ENCODE measurements at regions not wholly inside any gene's neighbourhood (a gene's known extent, or its start where the extent isn't known, plus 50 kb on each side); places are given as distances from the start of the nearest gene placed in this dataset.
"Not testable (repeated sequence)": the region's sequence is repeated elsewhere in the genome, so short reads cannot be mapped to it uniquely, and the experiment has no call there.

GRCh38 chr17:72189768-72190593, 69.2 kb downstream of the SOX9 start:
- no peaks in the 10 kb centered on the region for H3K9me3 ChIP-seq (ENCODE audit: control insufficient read depth, insufficient read depth, low read length)
- no CpG with 5 or more reads among the region's 5 CpGs for WGBS (ENCODE audit: insufficient coverage, insufficient read length)
- no peaks in the 10 kb centered on the region for H3K36me3 ChIP-seq (ENCODE audit: control insufficient read depth, insufficient read depth, low read length)
- no peak for DNase-seq (ENCODE audit: low read depth, low spot score)
- no peak overlapping the region for H3K27ac ChIP-seq (ENCODE audit: low read length)
- no peaks in the 10 kb centered on the region; the same call in 1 of the 2 replicates for H3K4me1 ChIP-seq (ENCODE audit: control insufficient read depth, insufficient read depth, low read length)
- H3K27me3 ChIP-seq (ENCODE audit: control insufficient read depth, insufficient read depth, low read length) = no peaks in the 10 kb centered on the region
- H3K4me3 ChIP-seq (ENCODE audit: low read length) = no peak overlapping the region

DNA sequence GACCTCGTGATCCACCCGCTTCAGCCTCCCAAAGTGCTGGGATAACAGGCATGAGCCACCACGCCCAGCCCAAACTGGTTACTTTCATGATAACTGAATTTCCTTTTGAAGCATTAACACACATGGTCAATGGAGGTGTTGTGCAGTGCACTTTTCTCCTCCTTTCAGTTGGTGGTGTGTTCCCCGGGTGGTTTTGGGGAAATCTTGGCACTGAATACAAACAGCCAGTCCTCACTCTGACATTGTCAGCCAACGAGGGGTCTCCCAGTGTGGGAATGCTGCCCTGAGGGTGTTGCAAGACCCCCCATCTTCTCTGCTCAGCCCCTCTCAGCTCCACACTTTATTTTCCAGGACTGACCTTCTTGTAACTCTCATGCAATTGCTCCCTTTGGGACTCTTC, 70.5 kb downstream of the SOX9 start:
- no peak for DNase-seq (ENCODE audit: low read depth, low spot score)
- Histone ChIP-seq H3K27me3 (ENCODE audit: control insufficient read depth, insufficient read depth, low read length) (no peaks in the 10 kb centered on the region), H3K9me3 (ENCODE audit: control insufficient read depth, insufficient read depth, low read length) (no peaks in the 10 kb centered on the region), H3K36me3 (ENCODE audit: control insufficient read depth, insufficient read depth, low read length) (no peaks in the 10 kb centered on the region), H3K4me3 (ENCODE audit: low read length) (no peak overlapping the region), H3K4me1 (ENCODE audit: control insufficient read depth, insufficient read depth, low read length) (no peaks in the 10 kb centered on the region; the same call in 1 of the 2 replicates), H3K27ac (ENCODE audit: low read length) (no peak overlapping the region)
- WGBS (ENCODE audit: insufficient coverage, insufficient read length) = no CpG with 5 or more reads among the region's 5 CpGs

GRCh38 chr17:72191921-72192799, 71.3 kb downstream of the SOX9 start:
- Histone ChIP-seq H3K27ac (ENCODE audit: low read length) (no peak overlapping the region), H3K4me1 (ENCODE audit: control insufficient read depth, insufficient read depth, low read length) (no peaks in the 10 kb centered on the region; the same call in 1 of the 2 replicates), H3K4me3 (ENCODE audit: low read length) (no peak overlapping the region), H3K36me3 (ENCODE audit: control insufficient read depth, insufficient read depth, low read length) (no peaks in the 10 kb centered on the region), H3K9me3 (ENCODE audit: control insufficient read depth, insufficient read depth, low read length) (no peaks in the 10 kb centered on the region), H3K27me3 (ENCODE audit: control insufficient read depth, insufficient read depth, low read length) (no peaks in the 10 kb centered on the region)
- no CpG with 5 or more reads among the region's 11 CpGs for WGBS (ENCODE audit: insufficient coverage, insufficient read length)
- no peak for DNase-seq (ENCODE audit: low read depth, low spot score)

DNA sequence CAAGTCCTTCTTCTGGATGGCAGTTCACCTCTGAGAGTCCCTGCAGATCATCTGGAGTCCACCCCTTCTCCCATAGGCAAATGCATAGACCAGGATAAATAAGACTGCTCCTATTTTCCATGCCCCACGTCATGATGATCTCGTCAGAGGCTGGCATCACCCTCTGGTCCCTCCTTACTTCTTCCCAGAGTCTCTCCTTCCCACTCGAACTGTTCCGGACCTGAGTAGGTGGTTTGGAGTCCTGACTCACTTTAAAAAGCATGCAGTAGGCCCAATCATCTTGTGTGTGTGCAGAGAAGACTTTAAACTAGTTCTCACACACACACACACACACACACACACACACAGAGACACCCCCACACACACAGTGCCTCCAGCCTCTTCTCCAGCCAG, 72.0 kb downstream of the SOX9 start:
- no peaks in the 10 kb centered on the region for H3K27me3 ChIP-seq (ENCODE audit: control insufficient read depth, insufficient read depth, low read length)
- WGBS (ENCODE audit: insufficient coverage, insufficient read length) = no CpG with 5 or more reads among the region's 4 CpGs
- DNase-seq (ENCODE audit: low read depth, low spot score) = no peak
- no peaks in the 10 kb centered on the region for H3K9me3 ChIP-seq (ENCODE audit: control insufficient read depth, insufficient read depth, low read length)
- no peak overlapping the region for H3K4me3 ChIP-seq (ENCODE audit: low read length)
- H3K4me1 ChIP-seq (ENCODE audit: control insufficient read depth, insufficient read depth, low read length) = no peaks in the 10 kb centered on the region; the same call in 1 of the 2 replicates
- H3K27ac ChIP-seq (ENCODE audit: low read length) = no peak overlapping the region
- no peaks in the 10 kb centered on the region for H3K36me3 ChIP-seq (ENCODE audit: control insufficient read depth, insufficient read depth, low read length)

DNA sequence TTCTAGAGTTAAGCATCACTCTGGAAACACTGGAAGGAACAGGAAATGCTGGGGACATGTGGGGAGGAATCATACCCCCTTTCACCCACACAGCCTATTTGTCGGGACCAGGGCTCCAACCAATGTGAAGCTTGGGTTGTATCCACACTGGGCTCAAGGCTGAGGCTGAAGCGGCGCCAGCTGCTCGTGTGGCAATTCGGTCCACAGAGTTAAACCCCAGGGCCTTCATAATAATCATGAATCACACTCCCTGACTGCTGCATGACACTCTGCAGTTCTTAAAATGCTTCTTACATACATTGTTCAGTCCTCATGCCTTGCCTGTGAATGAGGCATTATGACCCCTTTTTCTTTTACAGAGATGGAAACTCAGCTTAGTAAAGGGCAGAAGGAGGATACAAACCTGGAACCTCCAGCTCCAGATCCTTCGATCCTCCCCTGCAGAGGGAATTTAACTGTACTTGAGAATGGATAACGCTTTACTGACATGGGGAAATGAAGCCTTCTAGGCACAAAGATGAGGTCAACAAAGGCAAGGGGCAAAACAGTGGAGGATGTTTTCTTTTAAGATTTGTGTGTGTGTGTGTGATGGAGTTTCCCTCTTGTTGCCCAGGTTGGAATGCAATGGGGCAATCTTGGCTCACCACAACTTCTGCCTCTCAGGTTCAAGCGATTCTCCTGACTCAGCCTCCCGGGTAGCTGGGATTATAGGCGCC, 72.7 kb downstream of the SOX9 start:
- H3K9me3 ChIP-seq (ENCODE audit: control insufficient read depth, insufficient read depth, low read length) = no peaks in the 10 kb centered on the region
- no CpG with 5 or more reads among the region's 10 CpGs for whole genome bisulfite sequencing (ENCODE audit: insufficient coverage, insufficient read length)

GRCh38 chr17:72194107-72194440, 73.3 kb downstream of the SOX9 start:
- H3K27ac ChIP-seq (ENCODE audit: low read length); DNase-seq (ENCODE audit: low read depth, low spot score); H3K4me3 ChIP-seq (ENCODE audit: low read length); H3K36me3 ChIP-seq (ENCODE audit: control insufficient read depth, insufficient read depth, low read length); H3K4me1 ChIP-seq (ENCODE audit: control insufficient read depth, insufficient read depth, low read length); H3K9me3 ChIP-seq (ENCODE audit: control insufficient read depth, insufficient read depth, low read length); H3K27me3 ChIP-seq (ENCODE audit: control insufficient read depth, insufficient read depth, low read length): not testable (repeated sequence)
- no CpG with 5 or more reads among the region's 10 CpGs for WGBS (ENCODE audit: insufficient coverage, insufficient read length)

More for the DNA sequence above, 72.7 kb downstream of the SOX9 start:
- Histone ChIP-seq H3K27ac (ENCODE audit: low read length) (no peak overlapping the region), H3K36me3 (ENCODE audit: control insufficient read depth, insufficient read depth, low read length) (no peaks in the 10 kb centered on the region), H3K4me1 (ENCODE audit: control insufficient read depth, insufficient read depth, low read length) (no peaks in the 10 kb centered on the region; the same call in 1 of the 2 replicates), H3K4me3 (ENCODE audit: low read length) (no peak overlapping the region), H3K27me3 (ENCODE audit: control insufficient read depth, insufficient read depth, low read length) (no peaks in the 10 kb centered on the region)
- DNase-seq (ENCODE audit: low read depth, low spot score) = no peak

- Histone ChIP-seq H3K4me1 (ENCODE audit: control insufficient read depth, insufficient read depth, low read length) (no peaks in the 10 kb centered on the region), H3K27me3 (ENCODE audit: control insufficient read depth, insufficient read depth, low read length) (no peaks in the 10 kb centered on the region), H3K27ac (ENCODE audit: low read length) (no peak overlapping the region), H3K36me3 (ENCODE audit: control insufficient read depth, insufficient read depth, low read length) (no peaks in the 10 kb centered on the region), H3K9me3 (ENCODE audit: control insufficient read depth, insufficient read depth, low read length) (no peaks in the 10 kb centered on the region), H3K4me3 (ENCODE audit: low read length) (no peak overlapping the region)
- no peak for DNase-seq (ENCODE audit: low read depth, low spot score)
Observed at GRCh38 chr17:72199256-72199655, 78.4 kb downstream of the SOX9 start.

- Histone ChIP-seq H3K27ac (ENCODE audit: low read length) (no peak overlapping the region), H3K27me3 (ENCODE audit: control insufficient read depth, insufficient read depth, low read length) (no peaks in the 10 kb centered on the region), H3K36me3 (ENCODE audit: control insufficient read depth, insufficient read depth, low read length) (no peaks in the 10 kb centered on the region), H3K9me3 (ENCODE audit: control insufficient read depth, insufficient read depth, low read length) (no peaks in the 10 kb centered on the region), H3K4me1 (ENCODE audit: control insufficient read depth, insufficient read depth, low read length) (no peaks in the 10 kb centered on the region), H3K4me3 (ENCODE audit: low read length) (no peak overlapping the region)
- WGBS (ENCODE audit: insufficient coverage, insufficient read length) = no CpG with 5 or more reads among the region's 10 CpGs
- no peak for DNase-seq (ENCODE audit: low read depth, low spot score)
Observed at GRCh38 chr17:72204742-72205141, 83.9 kb downstream of the SOX9 start.

DNA sequence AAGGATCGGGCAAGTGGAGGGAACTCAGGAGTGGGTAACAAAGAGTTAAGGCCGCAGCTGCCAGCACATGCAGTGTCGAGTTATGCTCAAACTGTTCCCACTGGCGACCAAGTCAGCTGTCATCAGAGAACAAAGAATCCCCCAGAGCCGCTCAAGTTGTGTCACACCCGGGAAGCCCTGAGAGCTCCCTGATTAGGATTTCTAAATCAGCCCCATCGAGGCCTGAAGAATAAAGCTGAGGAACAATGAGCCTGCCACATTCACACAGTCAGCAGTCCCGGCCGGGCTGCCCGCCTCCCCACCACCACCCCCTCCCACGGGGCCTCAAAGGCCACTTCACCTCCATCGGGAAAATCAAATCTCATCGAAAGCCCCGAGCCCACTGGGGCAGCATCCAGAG, 84.5 kb downstream of the SOX9 start:
- no CpG with 5 or more reads among the region's 14 CpGs for WGBS (ENCODE audit: insufficient coverage, insufficient read length)

DNA sequence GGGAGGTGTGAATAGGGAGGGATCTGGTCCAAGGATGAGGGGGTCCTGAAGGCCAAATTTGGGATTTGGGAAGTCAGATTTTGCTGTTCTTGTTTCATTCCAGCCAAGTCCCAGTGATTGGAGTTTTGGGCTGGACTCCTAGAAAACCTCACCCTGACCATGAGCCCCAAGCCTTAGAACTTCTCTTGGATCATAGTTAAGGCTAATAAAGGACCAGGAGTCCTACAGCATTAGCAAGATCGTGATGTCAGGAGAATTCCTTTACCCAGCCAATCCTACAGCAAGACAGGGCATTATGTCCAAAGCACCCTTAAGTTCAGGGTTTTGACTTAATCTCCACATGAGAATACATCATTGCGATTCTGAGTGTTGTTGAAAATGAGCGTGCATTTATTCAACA, 85.0 kb downstream of the SOX9 start:
- no peaks in the 10 kb centered on the region for H3K9me3 ChIP-seq (ENCODE audit: control insufficient read depth, insufficient read depth, low read length)
- no peak for DNase-seq (ENCODE audit: low read depth, low spot score)

More for the DNA sequence above, 84.5 kb downstream of the SOX9 start:
- Histone ChIP-seq H3K36me3 (ENCODE audit: control insufficient read depth, insufficient read depth, low read length) (no peaks in the 10 kb centered on the region), H3K9me3 (ENCODE audit: control insufficient read depth, insufficient read depth, low read length) (no peaks in the 10 kb centered on the region), H3K4me3 (ENCODE audit: low read length) (no peak overlapping the region), H3K27me3 (ENCODE audit: control insufficient read depth, insufficient read depth, low read length) (no peaks in the 10 kb centered on the region), H3K27ac (ENCODE audit: low read length) (no peak overlapping the region), H3K4me1 (ENCODE audit: control insufficient read depth, insufficient read depth, low read length) (no peaks in the 10 kb centered on the region)
- DNase-seq (ENCODE audit: low read depth, low spot score) = no peak

More for the DNA sequence above, 85.0 kb downstream of the SOX9 start:
- Histone ChIP-seq H3K27ac (ENCODE audit: low read length) (no peak overlapping the region), H3K4me1 (ENCODE audit: control insufficient read depth, insufficient read depth, low read length) (no peaks in the 10 kb centered on the region), H3K27me3 (ENCODE audit: control insufficient read depth, insufficient read depth, low read length) (no peaks in the 10 kb centered on the region), H3K36me3 (ENCODE audit: control insufficient read depth, insufficient read depth, low read length) (no peaks in the 10 kb centered on the region), H3K4me3 (ENCODE audit: low read length) (no peak overlapping the region)
- WGBS (ENCODE audit: insufficient coverage, insufficient read length) = no CpG with 5 or more reads among the region's 3 CpGs

All from iPS DF 6.9 (cell line).